HG03521 (cell line): ENCODE measurements at regions not wholly inside any gene's neighbourhood (a gene's known extent, or its start where the extent isn't known, plus 50 kb on each side); places are given as distances from the start of the nearest gene placed in this dataset.

Experiments
- ATAC-seq: cut with Tn5 transposase; IDR thresholded peaks from one replicate; pipeline ENCODE4 v1.9.1; 2021; ENCODE audit warnings: mild to moderate bottlenecking, moderate library complexity; ENCODE audit not compliant: unreplicated experiment

DNA sequence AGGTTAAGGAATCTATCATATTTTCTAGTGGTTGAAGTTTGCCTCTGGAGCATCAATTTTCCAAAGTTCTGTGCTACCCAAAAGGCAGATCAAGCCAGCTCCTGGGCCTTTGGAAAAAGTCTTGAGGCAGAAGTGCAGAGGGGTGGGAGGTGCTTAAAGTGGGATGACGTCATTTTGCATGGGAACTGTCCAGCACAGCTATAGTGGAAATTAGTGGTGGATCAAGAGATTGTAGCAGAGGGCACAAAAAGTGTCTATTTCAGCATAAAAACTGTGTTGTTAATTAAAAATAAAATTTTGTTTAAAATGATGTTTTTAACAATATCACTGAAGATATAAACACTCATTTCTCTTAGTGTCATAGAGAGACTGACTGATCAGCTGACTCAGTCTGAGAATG is 221.9 kb downstream of the LRRN1 start:
- no peak for ATAC-seq

DNA sequence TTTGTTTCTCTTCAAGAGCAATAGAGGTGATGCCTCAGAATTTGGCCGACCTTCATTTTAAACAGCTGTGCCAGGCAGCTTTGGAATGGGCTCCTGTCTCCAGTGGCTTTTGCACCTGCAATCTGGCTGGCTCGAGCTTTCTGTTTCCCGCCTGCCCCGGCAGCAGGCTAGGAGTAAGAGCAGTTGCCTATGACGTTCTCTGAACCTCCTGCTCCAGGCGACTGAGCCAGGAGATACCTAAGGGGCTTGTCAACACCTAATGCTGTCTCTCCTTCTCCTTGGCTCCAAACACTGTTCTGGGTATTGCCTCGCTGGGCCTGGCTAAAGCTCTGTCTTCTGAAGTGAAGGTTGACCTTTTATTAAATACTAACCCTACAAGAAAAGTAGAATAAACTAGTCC is 229.9 kb downstream of the LRRN1 start:
- ATAC-seq, result no peak

DNA sequence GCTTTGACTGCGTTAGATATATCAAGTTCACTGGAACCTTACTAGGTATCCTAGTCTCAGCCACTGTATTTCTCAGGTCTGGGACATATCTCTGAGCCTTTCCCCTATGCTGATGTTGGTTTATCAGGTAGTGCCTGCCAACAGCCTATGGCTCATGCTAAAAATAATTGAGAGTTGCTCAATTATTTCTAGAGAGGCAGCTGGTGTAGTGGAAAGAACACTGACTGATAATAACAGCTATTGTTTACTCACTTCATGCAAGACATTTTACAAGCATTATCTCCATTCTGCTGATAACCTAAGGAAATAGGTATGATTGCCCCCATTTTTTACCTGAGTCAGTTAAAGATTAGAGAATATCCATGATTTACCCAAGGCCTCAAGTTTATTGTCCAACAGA is 231.4 kb downstream of the LRRN1 start:
- no peak for ATAC-seq

DNA sequence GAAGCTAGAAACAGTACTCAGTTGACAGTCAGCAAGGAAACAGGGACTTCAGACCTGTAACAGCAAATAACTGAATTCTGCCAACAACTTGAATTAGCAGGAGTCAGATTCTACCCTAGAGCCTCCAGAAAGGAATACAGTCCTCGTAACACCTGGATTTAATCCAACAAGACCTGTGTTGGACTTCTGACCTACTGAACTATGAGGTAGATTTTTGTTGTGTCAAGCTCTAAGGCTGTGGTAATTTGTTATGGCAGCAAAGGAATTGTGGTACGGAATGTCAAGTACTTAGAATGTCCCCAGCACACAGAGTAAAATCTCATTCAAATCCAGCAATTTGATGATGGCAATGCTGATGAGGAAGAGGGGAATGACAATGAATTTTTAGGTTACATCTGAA is 234.1 kb downstream of the LRRN1 start:
- no peak for ATAC-seq

DNA sequence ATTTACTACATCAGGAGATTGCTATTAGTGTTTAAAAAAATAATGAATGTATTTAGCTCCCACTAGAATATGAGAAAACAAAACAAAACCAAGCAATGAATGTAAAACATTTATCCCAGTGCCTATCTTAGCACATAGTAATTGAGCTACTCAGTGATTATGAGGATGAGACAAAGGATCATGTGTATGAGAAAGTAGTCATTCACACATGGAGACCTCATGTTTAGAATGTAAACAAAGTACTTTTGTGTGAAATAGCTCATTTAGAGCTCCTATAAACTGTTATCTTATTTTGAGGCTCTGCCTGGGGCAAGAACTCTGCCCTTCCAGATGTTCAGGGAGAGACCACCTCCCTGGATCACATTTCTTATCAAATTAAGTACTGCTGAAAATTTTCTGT is 236.8 kb downstream of the LRRN1 start:
- ATAC-seq, result no peak

DNA sequence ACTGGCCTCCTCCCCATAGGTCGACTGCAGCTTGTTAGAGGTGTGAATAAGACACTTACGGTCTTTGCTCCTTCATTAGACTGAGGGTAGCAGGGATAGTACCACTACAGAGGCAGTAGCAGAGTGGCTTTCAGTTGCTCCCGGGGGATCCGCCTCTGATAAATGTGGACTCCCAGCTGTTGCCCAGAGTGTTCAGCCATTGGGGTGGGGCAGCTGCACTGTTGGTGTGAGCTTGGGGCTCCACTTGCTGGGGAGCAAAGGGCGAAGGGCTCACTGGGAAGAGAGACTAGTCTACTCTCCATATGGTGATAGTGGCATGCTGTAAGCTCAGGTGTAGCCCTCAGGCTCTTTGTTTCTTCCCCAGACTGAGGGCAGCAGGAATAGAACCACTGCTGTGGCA is 239.1 kb downstream of the LRRN1 start:
- no peak for ATAC-seq

DNA sequence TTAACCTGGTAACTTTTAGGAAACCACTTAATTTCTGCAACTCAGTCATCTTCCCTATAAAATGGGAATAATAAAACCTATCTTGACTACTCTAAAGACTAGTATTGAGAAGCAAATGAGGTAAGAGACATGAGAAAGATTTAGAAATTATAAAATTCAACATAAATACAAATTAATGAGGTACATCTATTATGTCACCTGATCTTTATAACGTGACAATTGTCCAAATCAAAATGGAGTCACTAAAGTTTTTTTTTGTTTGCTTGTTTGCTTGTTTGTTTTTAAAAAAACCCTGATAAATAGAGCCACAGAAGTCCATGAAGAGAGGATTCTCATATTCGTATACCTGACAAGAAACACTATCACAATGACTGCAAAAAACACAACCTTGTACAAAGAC is 242.8 kb downstream of the LRRN1 start:
- no peak for ATAC-seq

DNA sequence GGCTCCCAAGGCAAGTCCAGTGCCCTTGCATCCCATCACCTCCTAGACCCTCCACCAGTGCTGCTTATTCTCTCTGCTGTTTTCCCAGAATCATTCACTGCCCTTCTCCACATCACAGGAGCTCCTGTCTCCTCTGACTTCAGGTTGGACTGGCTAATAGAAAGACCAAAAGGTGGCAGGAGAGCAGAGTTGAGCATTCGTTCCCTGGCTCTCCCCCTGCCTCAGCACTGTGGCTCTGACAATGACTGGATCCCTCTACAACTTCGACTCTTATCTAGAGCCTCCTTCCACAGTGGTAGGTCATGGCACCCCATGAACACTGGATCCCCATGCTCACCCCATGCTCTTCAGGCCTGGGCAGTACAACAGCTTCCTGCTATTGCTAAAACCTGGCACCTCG is 243.6 kb downstream of the LRRN1 start:
- ATAC-seq, result no peak

DNA sequence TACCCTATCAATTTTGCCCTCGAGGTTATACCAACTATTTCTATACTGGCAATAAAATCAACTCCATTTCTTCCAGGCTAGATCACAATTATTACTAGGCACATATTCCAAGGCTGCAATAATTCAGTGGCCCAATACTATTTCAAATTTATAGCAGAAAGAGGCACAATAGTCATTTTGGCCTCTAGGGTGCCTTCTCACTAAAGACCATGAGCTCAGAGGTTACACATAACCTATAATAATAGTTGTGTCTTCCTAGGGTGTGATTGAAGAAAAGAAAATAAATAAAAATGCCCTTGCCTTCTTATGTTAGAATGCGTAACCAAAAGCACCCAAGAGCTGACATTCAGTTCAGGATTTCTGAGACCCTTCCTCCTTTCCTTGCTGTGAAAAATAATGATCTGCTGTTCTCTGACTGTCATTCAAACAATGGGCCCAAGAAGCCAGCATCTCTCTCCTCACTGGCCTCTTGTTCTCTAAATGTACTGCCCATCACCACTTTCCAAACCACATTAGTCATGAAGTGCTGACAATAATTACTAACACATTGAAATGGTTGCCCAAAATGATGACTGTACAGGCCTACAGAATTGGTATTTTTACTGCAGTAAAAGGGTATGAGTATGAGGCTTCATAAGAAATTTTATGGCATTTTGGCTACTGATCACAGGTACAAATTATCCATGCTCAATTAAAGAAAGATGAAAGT is 244.8 kb downstream of the LRRN1 start:
- ATAC-seq, result no peak

DNA sequence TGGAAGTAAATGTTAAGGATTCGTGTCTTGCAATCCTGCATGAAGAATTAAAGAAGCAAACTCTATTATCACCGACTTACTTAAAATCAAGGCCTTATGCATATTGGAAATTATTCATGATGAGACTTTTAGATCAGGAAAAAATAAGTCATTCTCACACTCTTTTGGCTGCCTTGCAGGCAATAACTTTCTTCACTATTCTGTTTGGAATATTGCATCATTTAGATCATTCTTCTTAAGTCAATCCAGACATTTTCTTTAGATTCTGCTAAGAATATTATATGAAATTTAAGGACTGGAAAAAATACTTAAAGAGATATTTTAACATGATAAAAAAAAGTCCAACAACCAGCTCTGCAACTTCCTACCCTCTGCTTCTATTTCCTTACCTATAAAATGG is 245.4 kb downstream of the LRRN1 start:
- no peak for ATAC-seq

DNA sequence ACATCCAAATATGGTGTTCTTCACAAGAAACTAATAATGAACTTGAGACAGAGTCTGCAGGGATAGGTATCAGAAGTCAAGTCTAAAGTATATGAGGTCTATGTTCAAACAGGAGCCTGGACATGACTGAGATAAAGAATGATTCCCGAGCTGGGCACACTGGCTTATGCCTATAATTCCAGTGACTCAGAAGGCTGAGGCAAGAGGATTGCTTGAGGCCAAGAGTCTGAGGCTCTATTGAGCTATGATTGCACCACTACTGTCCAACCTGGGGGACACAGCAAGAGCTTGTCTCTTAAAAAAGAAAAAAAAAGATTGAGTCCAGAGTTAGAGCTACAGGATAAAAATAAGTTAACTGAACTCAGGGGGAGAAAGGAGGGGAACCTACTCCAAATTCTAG is 246.5 kb downstream of the LRRN1 start:
- no peak for ATAC-seq

DNA sequence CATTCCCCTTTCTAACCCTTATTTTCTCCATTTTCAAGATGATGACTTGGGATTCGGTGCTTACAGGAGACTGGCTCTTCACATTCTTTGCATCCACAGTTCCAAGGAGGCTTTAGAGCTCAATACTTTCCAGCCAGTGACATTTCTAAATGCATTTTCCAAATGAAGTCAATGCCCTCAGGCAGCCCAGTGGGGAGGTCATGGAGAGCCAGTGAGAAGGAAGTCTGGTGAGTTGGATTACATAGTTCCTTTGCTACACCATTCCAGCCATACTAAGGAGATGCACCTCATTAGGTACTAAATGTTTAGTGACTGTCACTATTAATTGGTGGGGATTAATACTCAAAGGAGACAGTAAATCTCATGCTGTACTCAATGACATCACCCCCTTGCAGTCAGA is 248.1 kb downstream of the LRRN1 start:
- ATAC-seq, result no peak

DNA sequence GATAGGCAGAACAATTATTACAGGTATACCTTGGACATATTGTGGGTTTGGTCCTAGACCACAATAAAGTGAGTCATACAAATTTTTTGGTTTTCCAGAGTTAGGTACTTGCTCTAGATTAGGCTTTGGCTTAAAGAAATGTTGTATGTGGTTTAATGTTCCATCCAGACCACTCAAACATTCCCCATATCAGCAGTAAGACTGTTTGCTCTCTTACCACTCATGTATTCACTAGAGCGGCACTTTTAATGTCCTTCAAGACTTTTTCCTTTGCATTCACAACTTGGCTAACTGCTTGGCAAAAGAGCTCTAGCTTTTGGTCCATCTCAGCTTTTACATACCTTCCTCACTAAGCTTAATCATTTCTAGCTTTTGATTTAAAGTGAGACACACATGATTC is 250.5 kb upstream of the SETMAR start:
- ATAC-seq, result no peak

DNA sequence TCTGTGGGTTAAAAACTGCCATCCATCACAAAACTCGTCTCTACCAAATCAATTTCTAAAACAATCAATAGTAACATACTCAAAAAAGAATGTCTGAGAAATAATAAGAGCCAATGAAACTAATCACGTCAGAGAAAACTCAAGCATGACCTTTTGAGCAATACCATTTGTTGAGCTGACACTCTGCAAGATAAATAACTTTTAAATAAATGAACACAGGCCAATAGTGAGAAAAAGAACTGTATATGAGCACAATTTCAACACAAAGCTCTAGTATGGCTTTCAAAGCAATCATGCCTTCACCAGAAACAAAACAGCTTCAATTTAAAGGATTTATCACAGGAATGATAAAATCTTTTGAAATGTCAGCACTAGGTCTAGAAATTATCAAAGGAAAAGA is 249.2 kb upstream of the SETMAR start:
- no peak for ATAC-seq

DNA sequence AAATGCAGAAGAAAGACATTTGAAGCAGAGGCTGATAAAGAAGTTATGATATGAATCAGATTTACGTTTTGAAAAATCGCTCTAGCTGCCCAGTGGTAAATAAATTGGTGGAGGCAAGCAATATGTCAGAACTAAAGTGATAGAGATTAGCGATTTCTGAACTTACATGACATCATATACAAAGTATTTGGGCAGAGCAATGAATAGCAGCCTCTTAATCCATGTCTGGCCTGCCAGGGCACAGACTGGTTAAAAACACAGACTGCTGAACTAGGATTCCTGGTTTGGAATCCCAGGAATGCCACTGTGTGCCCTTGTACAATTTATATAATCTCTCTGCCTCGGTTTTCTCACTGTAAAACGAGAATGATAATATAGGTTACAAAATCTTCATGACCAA is 243.1 kb upstream of the SETMAR start:
- no peak for ATAC-seq

DNA sequence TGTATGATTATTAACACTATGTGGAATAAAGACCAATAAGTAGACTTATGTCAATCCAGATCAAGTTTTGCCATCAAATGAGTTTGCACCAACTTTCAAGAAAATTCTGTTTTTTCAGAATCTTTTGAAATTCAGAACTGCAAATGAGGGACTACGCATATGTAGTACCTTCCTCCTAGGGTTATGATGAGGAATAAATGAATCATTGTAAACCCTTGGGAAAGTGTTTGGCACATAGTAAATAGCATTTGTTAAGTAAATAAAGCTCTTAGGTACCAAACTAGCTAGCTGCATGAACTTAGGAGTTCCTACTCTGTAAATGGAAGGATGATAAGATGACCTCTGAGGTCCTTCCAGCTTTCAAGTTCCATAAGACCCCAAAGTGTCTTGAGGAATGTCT is 242.6 kb upstream of the SETMAR start:
- no peak for ATAC-seq

DNA sequence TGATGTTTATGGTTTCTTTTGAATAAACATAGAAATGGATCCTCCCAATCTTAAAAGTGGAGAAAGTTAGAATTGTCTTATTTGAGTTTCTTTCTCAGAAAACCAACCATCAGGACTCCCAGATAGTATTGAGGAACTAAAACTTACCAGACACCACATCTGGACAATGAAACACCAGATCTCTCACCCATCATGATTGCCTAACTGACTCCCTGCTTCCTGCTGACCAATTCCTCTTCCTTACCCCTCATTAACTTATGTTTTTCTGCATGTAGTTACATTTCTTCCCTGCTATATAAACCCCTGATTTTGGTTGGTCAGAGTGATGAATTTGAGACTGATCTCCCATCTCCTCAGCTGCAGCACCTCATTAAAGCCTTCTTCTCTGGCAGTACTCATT is 242.0 kb upstream of the SETMAR start:
- ATAC-seq, result no peak

DNA sequence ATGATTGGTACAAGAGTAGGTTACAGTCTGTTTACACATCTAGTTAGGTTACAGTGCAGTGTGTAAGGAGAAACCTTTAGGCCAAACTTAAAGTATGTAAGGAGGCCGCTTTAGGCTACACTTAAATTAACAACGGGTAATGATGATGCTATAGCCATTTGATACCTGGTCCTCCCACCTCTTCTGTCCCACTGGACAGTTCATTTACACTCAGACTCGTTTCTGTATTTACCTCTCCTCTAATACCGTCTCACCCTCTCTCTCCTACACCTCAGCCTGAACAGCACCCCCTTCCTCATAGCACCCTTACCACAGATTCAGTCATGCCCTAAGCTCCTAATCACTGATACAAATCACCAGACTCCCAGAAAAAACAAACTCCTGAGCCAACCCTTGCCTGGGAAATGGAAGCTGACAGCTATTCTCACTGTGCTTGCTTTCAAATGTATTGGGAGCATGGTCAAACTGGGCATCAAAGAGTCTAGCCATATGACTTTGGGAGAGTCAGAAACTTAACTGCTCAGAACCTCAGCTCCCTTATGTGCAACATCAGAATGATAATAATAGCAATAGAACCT is 241.3 kb upstream of the SETMAR start:
- no peak for ATAC-seq

DNA sequence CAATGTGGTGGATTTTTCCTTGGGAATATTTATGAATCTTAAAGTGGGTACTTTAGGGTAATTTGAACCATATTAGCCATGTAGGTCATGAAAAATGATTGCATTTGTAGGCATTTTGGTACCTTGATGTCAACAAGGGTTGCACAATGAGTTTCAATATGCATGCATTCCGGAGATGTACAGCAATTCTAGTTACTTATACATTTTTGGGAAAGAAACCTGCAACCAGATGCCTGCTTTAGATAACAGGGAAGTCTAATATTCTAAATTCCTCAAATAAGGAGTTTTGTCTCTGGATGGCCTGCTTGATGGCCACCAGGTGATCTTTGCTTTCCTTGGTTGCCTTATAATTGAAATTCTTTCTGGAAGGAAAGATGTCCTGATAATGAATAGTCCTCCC is 240.5 kb upstream of the SETMAR start:
- no peak for ATAC-seq

DNA sequence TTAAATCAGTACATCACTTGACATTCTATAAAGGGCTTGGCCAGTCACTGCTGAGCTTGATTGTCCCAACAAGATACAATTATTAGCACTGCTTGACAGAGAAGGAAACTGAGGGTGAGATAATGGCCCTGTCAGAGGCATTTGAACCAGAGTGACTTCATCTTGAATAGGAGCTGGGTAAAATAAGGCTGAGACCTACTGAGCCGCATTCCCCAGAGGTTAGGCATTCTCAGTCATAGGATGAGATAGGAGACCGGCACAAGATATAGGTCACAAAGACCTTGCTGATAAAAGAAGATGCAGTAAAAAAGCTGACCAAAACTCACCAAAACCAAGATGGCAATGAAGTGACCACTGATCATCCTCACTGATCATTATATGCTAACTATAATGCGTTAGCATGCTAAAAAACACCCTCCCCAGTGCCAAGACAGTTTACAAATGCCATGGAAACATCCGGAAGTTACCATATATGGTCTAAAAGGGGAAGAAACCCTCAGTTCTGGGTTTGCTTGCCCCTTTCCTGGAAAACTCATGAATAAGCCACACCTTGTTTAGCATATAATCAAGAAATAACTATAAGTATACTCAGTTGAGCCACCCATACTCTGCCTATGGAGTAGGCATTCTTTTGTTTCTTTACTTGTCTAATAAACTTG is 239.1 kb upstream of the SETMAR start:
- no peak for ATAC-seq

DNA sequence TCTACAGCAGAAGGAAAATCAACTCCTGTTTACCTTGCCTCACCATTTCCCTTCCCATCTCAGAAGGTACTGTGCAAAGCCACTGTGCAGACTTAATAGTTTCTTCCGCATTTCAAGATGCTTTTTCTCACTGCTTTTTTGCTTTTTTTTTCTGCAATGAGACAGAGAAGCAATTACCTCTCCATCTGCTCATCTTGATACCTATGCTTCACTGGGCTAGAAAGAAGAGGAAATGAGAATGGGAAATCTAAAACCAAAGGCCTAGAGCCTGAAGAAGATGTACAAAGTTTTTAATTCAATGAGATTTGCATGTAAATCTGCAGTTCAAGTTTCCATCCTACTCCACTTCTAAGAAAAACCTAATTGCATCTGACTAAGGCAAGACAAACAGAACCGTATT is 238.1 kb upstream of the SETMAR start:
- no peak for ATAC-seq

DNA sequence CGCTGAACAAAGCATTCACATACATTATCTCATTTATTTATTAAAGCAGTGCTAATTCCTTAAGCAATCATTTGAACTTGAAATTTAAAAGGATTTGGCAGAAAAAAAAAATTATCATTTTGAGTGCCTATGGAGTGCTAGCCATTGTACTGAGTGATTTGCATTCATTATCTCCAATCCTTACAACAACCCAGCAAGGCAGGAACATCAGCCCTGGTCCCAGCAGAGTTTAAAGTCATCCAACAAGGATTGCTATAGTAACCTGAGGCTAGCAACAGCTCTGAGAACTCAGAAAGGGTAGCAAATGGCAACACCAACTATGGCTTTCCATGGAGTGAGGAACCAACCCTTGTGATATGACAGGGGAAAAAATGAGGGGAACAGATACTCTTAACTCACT is 237.6 kb upstream of the SETMAR start:
- ATAC-seq, result no peak

DNA sequence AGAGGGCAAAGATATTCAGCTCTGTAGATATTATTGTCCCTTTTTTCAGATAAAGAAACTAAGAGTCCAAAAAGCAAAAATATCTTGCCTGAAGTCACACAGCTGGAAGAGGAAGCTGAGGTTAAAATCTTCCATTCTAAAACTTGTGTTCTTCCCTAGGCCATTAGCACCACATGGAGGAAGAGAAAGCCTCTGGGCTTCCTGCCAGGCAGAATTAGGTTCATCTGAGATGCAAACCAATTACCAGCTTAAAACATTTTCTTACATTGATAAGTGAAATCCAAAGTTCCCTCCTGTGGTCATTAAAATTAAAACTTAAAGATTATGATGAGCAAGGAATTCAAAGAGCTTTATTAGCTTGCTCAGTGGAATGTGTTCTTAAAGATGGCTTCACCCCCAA is 235.3 kb upstream of the SETMAR start:
- no peak for ATAC-seq
